ENCODE measurements at regions not wholly inside any gene's neighbourhood (a gene's known extent, or its start where the extent isn't known, plus 50 kb on each side); places are given as distances from the start of the nearest gene placed in this dataset.

- ATAC-seq (peak; percentile 30), DNase-seq (peak in 2 of 4 donors; percentile 7 to 20)
- H3K36me3 ChIP-seq (replicated peaks in 1 of 2; ENCODE audit: insufficient read depth in 1 of 2, low read depth in 2 of 2), result no peaks in the 10 kb centered on the region
- 4 to 14% methylated on average over 2 of the region's 2 CpGs for WGBS, 2 donors
- no peaks in the 10 kb centered on the region for H3K27me3 ChIP-seq
- H3K4me3 ChIP-seq, result no peak overlapping the region
- H3K9me3 ChIP-seq, result no peaks in the 10 kb centered on the region
- no peak overlapping the region for H3K27ac ChIP-seq
- intact Hi-C loops (cut with DNase I), result no loop called here
- H3K4me1 ChIP-seq, result no peaks in the 10 kb centered on the region
- TF ChIP-seq CTCF (IDR thresholded peaks at IDR 0.05) (no peak), POLR2A (IDR thresholded peaks at IDR 0.05) (no peak)
Observed at GRCh38 chr4:96354036-96354712, 514.3 kb downstream of the PDHA2 start.

GRCh38 chr4:96355414-96355813 lies 515.5 kb downstream of the PDHA2 start:
- Histone ChIP-seq H3K4me1 (no peaks in the 10 kb centered on the region), H3K36me3 (replicated peaks in 1 of 2; ENCODE audit: insufficient read depth in 1 of 2, low read depth in 2 of 2) (no peaks in the 10 kb centered on the region), H3K27ac (no peak overlapping the region), H3K9me3 (no peaks in the 10 kb centered on the region), H3K27me3 (no peaks in the 10 kb centered on the region), H3K4me3 (no peak overlapping the region)
- no peak for TF ChIP-seq CTCF (IDR thresholded peaks at IDR 0.05)
- no peak for TF ChIP-seq POLR2A (IDR thresholded peaks at IDR 0.05)
- intact Hi-C loops (cut with DNase I), result no loop called here
- WGBS, 2 donors, result 85 to 87% methylated on average over 2 of the region's 2 CpGs
- ATAC-seq (no peak), DNase-seq (no peak)

- Histone ChIP-seq H3K4me1 (no peaks in the 10 kb centered on the region), H3K27me3 (no peaks in the 10 kb centered on the region), H3K4me3 (no peak overlapping the region), H3K36me3 (replicated peaks in 1 of 2; ENCODE audit: insufficient read depth in 1 of 2, low read depth in 2 of 2) (no peaks in the 10 kb centered on the region), H3K9me3 (no peaks in the 10 kb centered on the region), H3K27ac (no peak overlapping the region)
- WGBS, 2 donors, result 63 to 65% methylated on average over 2 of the region's 2 CpGs
- no peak for DNase-seq
- TF ChIP-seq POLR2A (IDR thresholded peaks at IDR 0.05) (no peak), CTCF (IDR thresholded peaks at IDR 0.05) (no peak)
- ATAC-seq, result no peak
- intact Hi-C loops (cut with DNase I), result no loop called here
Observed at GRCh38 chr4:96356591-96357370, 516.9 kb downstream of the PDHA2 start.

GRCh38 chr4:96366632-96367031 lies 526.7 kb downstream of the PDHA2 start:
- intact Hi-C loops (cut with DNase I), result no loop called here
- 53 to 59% methylated on average over 1 of the region's 1 CpG for WGBS, 2 donors
- TF ChIP-seq CTCF (IDR thresholded peaks at IDR 0.05) (no peak), POLR2A (IDR thresholded peaks at IDR 0.05) (no peak)

More at GRCh38 chr4:96366632-96367031, 526.7 kb downstream of the PDHA2 start:
- no peak overlapping the region for H3K4me3 ChIP-seq
- no peaks in the 10 kb centered on the region for H3K4me1 ChIP-seq
- no peaks in the 10 kb centered on the region for H3K36me3 ChIP-seq (replicated peaks in 1 of 2; ENCODE audit: insufficient read depth in 1 of 2, low read depth in 2 of 2)
- no peaks in the 10 kb centered on the region for H3K9me3 ChIP-seq
- DNase-seq (no peak), ATAC-seq (no peak)
- H3K27ac ChIP-seq, result no peak overlapping the region
- peaks cover 0 to 4% of the 10 kb centered on the region in 2 donors for H3K27me3 ChIP-seq

Data from body of pancreas (tissue), 4 donors.